ENCODE measurements at regions not wholly inside any gene's neighbourhood (a gene's known extent, or its start where the extent isn't known, plus 50 kb on each side); places are given as distances from the start of the nearest gene placed in this dataset.

DNA sequence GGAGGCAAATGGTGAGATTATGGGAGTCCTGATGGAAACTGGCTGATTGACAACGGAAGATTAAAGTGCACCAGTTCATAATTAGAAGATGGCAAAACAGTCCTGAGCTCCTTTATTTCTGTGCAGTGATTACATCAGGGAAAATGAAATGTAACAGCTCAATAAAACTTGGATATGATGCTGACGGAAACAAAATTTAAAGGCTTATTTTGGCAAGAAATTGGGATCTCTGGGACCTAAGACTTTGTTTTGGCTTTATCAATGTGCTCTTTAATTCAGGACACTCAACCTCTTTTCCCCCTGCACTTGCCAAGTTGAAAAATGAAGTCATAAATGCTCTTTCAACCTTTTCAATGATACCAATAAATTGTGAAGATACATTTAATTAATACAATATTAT lies 226.8 kb downstream of the C6orf118 start:
- no peak overlapping the region for H3K4me2 ChIP-seq (ENCODE audit: insufficient read depth, low read length)
- H3K79me2 ChIP-seq (ENCODE audit: control insufficient read depth, insufficient read depth, low read length) = no peaks in the 10 kb centered on the region
- H3K4me3 ChIP-seq = no peak overlapping the region
- in situ Hi-C loops (cut with MboI) (no loop called here), intact Hi-C loops (cut with micrococcal nuclease) (no loop called here)
- no peak overlapping the region for H2AFZ ChIP-seq (ENCODE audit: low read depth, low read length)
- H3K27ac ChIP-seq (ENCODE audit: extremely low read depth, low read depth, low read length) = no peak overlapping the region
- POLR2A ChIA-PET = no interaction called here
- WGBS (ENCODE audit: insufficient coverage, low coverage, missing lambda C conversion rate) = 0% methylated on average over 2 of the region's 2 CpGs
- no peaks in the 10 kb centered on the region for H4K20me1 ChIP-seq (replicated peaks; ENCODE audit: control insufficient read depth, insufficient read depth, low read length)
- CTCF ChIA-PET (ENCODE audit: low intra/inter-chr PET ratio) = no interaction called here
- H3K9ac ChIP-seq (ENCODE audit: insufficient read depth in 1 of 2, low read depth in 2 of 2, low read length in 2 of 2) = no peak overlapping the region
- DNase-seq (ENCODE audit: extremely low read depth in 1 of 4, low spot score in 3 of 4) (no peak), ATAC-seq (no peak), FAIRE-seq (no peak)
- TF ChIP-seq TBL1XR1 (IDR thresholded peaks at IDR 0.05; ENCODE audit: low read length in 2 of 2) (no peak), ELF1 (tag; IDR thresholded peaks at IDR 0.05) (no peak), SMC3 (conservative IDR thresholded peaks at IDR 0.05; ENCODE audit: insufficient read depth, low read depth, low read length) (no peak), SRSF7 (optimal IDR thresholded peaks at IDR 0.05; ENCODE audit: low read depth, low read length) (no peak), CCNT2 (IDR thresholded peaks at IDR 0.05; ENCODE audit: borderline replicate concordance, extremely low read depth, insufficient read length, low read depth, low read length) (no peak), ZNF217 (CRISPR knock-in tag; IDR thresholded peaks at IDR 0.05) (no peak), BRD9 (IDR thresholded peaks at IDR 0.05; ENCODE audit: low read depth, partially characterized antibody) (no peak), RBM25 (IDR thresholded peaks at IDR 0.05; ENCODE audit: low read depth, low read length, severe bottlenecking) (no peak), ZNF445 (CRISPR knock-in tag; IDR thresholded peaks at IDR 0.05; ENCODE audit: low read depth) (no peak), HDAC2 (IDR thresholded peaks at IDR 0.05) (no peak), SAFB2 (IDR thresholded peaks at IDR 0.05; ENCODE audit: borderline replicate concordance, low read depth, low read length, severe bottlenecking) (no peak), ZBTB1 (CRISPR knock-in tag; IDR thresholded peaks at IDR 0.05; ENCODE audit: borderline replicate concordance, low read depth) (no peak), DPF2 (IDR thresholded peaks at IDR 0.05) (no peak), RBM17 (IDR thresholded peaks at IDR 0.05; ENCODE audit: borderline replicate concordance, low read depth, low read length) (no peak), KAT2B (IDR thresholded peaks at IDR 0.05; ENCODE audit: low read depth, low read length) (no peak), TBP (optimal IDR thresholded peaks at IDR 0.05; ENCODE audit: low read depth, low read length) (no peak)
- TF ChIP-seq, protein P1, sequence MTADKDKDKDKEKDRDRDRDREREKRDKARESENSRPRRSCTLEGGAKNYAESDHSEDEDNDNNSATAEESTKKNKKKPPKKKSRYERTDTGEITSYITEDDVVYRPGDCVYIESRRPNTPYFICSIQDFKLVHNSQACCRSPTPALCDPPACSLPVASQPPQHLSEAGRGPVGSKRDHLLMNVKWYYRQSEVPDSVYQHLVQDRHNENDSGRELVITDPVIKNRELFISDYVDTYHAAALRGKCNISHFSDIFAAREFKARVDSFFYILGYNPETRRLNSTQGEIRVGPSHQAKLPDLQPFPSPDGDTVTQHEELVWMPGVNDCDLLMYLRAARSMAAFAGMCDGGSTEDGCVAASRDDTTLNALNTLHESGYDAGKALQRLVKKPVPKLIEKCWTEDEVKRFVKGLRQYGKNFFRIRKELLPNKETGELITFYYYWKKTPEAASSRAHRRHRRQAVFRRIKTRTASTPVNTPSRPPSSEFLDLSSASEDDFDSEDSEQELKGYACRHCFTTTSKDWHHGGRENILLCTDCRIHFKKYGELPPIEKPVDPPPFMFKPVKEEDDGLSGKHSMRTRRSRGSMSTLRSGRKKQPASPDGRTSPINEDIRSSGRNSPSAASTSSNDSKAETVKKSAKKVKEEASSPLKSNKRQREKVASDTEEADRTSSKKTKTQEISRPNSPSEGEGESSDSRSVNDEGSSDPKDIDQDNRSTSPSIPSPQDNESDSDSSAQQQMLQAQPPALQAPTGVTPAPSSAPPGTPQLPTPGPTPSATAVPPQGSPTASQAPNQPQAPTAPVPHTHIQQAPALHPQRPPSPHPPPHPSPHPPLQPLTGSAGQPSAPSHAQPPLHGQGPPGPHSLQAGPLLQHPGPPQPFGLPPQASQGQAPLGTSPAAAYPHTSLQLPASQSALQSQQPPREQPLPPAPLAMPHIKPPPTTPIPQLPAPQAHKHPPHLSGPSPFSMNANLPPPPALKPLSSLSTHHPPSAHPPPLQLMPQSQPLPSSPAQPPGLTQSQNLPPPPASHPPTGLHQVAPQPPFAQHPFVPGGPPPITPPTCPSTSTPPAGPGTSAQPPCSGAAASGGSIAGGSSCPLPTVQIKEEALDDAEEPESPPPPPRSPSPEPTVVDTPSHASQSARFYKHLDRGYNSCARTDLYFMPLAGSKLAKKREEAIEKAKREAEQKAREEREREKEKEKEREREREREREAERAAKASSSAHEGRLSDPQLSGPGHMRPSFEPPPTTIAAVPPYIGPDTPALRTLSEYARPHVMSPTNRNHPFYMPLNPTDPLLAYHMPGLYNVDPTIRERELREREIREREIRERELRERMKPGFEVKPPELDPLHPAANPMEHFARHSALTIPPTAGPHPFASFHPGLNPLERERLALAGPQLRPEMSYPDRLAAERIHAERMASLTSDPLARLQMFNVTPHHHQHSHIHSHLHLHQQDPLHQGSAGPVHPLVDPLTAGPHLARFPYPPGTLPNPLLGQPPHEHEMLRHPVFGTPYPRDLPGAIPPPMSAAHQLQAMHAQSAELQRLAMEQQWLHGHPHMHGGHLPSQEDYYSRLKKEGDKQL (CRISPR knock-in tag; IDR thresholded peaks at IDR 0.05; ENCODE audit: borderline replicate concordance) = no peak
- H3K36me3 ChIP-seq (ENCODE audit: control insufficient read depth, insufficient read depth, low read length) = no peaks in the 10 kb centered on the region
- no TSS peak for BruUV-seq (replicated peaks)
- H3K9me3 ChIP-seq (replicated peaks; ENCODE audit: control insufficient read depth, insufficient read depth, low read depth, low read length) = no peaks in the 10 kb centered on the region
- H3K9me1 ChIP-seq (ENCODE audit: control insufficient read depth, insufficient read depth, low read length) = no peaks in the 10 kb centered on the region
- no peaks in the 10 kb centered on the region for H3K4me1 ChIP-seq (replicated peaks in 1 of 2; ENCODE audit: control insufficient read depth in 2 of 2, insufficient read depth in 2 of 2, low read length in 2 of 2)
- no peaks in the 10 kb centered on the region for H3K27me3 ChIP-seq (ENCODE audit: control insufficient read depth in 2 of 2, insufficient read depth in 2 of 2, low read length in 2 of 2)

Measured in K562 (cell line).